Amniotic epithelial cell (primary cell): ENCODE measurements at regions not wholly inside any gene's neighbourhood (a gene's known extent, or its start where the extent isn't known, plus 50 kb on each side); places are given as distances from the start of the nearest gene placed in this dataset.
A peak's percentile ranks its signal among the peaks of the same experiment; 100 is the strongest.
"Not testable (repeated sequence)": the region's sequence is repeated elsewhere in the genome, so short reads cannot be mapped to it uniquely, and the experiment has no call there.

Source experiments
- DNase-seq: peaks from one replicate; pipeline ENCODE4 v3.0.0-alpha.2; 2010; ENCODE audit warnings: low read depth

GRCh38 chr2:37782721-37783371 is 111.4 kb upstream of the CDC42EP3 start:
- peak; percentile 83 for DNase-seq

GRCh38 chr2:37783545-37783944 is 112.1 kb upstream of the CDC42EP3 start:
- no peak for DNase-seq

- DNase-seq, result no peak
Observed at GRCh38 chr2:37784071-37784758, 112.8 kb upstream of the CDC42EP3 start.

- DNase-seq, result no peak
Observed at GRCh38 chr2:37784759-37785149, 113.3 kb upstream of the CDC42EP3 start.

GRCh38 chr2:37786191-37786698 is 114.8 kb upstream of the CDC42EP3 start:
- DNase-seq, result no peak

- DNase-seq, result no peak
Observed at GRCh38 chr2:37786854-37787253, 115.4 kb upstream of the CDC42EP3 start.

- DNase-seq, result no peak
Observed at GRCh38 chr2:37788602-37789209, 117.3 kb upstream of the CDC42EP3 start.

GRCh38 chr2:37790019-37790418 is 118.6 kb upstream of the CDC42EP3 start:
- DNase-seq, result no peak

- DNase-seq, result no peak
Observed at GRCh38 chr2:37790462-37790861, 119.0 kb upstream of the CDC42EP3 start.

GRCh38 chr2:37792366-37792765 is 120.9 kb upstream of the CDC42EP3 start:
- no peak for DNase-seq

- DNase-seq, result no peak
Observed at GRCh38 chr2:37793004-37793403, 121.6 kb upstream of the CDC42EP3 start.

- peak; percentile 80 for DNase-seq
Observed at GRCh38 chr2:37794717-37795116, 123.3 kb upstream of the CDC42EP3 start.

GRCh38 chr2:37795456-37795855 is 124.0 kb upstream of the CDC42EP3 start:
- DNase-seq, result no peak

- DNase-seq, result peak; percentile 95
Observed at GRCh38 chr2:37795938-37796337, 124.5 kb upstream of the CDC42EP3 start.

GRCh38 chr2:37796481-37796880 is 125.0 kb upstream of the CDC42EP3 start:
- no peak for DNase-seq

GRCh38 chr2:37797081-37797480 is 125.6 kb upstream of the CDC42EP3 start:
- peak; percentile 91 for DNase-seq

- DNase-seq, result no peak
Observed at GRCh38 chr2:37798315-37799005, 126.6 kb upstream of the RMDN2 start.

GRCh38 chr2:37800176-37800858 is 124.8 kb upstream of the RMDN2 start:
- DNase-seq, result no peak

GRCh38 chr2:37802211-37802752 is 122.8 kb upstream of the RMDN2 start:
- peak; percentile 80 for DNase-seq

GRCh38 chr2:37802899-37803379 is 122.1 kb upstream of the RMDN2 start:
- peak; percentile 99 for DNase-seq

GRCh38 chr2:37806004-37806403 is 119.1 kb upstream of the RMDN2 start:
- not testable (repeated sequence) for DNase-seq
